ENCODE measurements at regions not wholly inside any gene's neighbourhood (a gene's known extent, or its start where the extent isn't known, plus 50 kb on each side); places are given as distances from the start of the nearest gene placed in this dataset.

GRCh38 chr9:110076894-110077725, 130.8 kb downstream of the C9orf152 start:
- TF ChIP-seq CTCF (conservative IDR thresholded peaks at IDR 0.05) (no peak), ZFX (IDR thresholded peaks at IDR 0.05) (no peak)
